ENCODE measurements at regions not wholly inside any gene's neighbourhood (a gene's known extent, or its start where the extent isn't known, plus 50 kb on each side); places are given as distances from the start of the nearest gene placed in this dataset.

DNA sequence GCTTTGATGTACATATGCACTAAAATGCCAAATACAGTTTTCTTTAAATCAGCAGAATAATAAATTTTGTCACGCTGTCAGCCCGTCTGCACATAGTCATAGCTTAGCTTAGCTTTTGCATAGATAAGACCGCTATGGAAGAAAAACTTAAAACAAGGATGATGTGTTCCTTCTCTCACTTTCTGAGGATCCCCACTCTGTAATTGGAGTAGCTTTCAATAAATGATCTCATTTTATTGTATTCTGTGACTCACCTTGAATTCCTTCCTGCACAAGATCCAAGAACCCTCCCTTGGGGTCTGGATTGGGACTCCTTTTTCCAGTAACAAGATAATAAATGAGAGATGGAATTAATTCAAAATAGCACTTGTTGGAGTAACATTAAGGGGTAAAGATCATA is 186.2 kb downstream of the CDH26 start:
- TF ChIP-seq ZFX (IDR thresholded peaks at IDR 0.05) (no peak), CTCF (conservative IDR thresholded peaks at IDR 0.05) (no peak)
- H3K27ac ChIP-seq, result no peak overlapping the region

DNA sequence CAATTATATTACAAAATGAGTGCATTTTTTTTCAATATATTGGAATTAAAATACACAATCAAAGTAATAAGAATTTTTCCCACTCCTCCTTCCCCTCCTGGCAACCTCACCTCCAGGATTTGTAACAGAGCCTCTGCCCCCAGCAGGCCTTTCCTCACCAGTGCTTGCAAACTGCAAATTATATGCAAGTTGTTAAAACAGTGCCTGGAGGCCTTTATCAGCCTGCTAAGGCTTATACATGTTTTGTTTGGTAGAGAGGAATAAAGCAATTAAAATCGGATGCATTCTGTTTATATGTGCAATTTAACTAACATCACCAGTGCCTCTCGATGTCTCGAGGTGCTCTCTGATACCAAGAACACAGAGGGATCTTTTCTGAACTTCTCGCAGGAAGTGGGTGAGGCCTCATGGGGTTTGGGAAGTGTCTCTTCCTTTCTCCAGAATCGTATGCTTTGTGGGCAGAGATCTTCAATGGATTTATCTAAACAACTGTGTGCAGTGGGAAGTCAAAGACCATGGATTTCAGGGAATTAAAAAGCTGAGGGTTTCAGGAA is 186.8 kb downstream of the CDH26 start:
- no peak overlapping the region for H3K27ac ChIP-seq

GRCh38 chr20:60147004-60147403 is 188.8 kb downstream of the CDH26 start:
- H3K27ac ChIP-seq, result no peak overlapping the region
- TF ChIP-seq CTCF (conservative IDR thresholded peaks at IDR 0.05) (no peak), ZFX (IDR thresholded peaks at IDR 0.05) (no peak)

More for the DNA sequence above, 186.8 kb downstream of the CDH26 start:
- TF ChIP-seq ZFX (IDR thresholded peaks at IDR 0.05), result no peak
- TF ChIP-seq CTCF (conservative IDR thresholded peaks at IDR 0.05), result no peak

DNA sequence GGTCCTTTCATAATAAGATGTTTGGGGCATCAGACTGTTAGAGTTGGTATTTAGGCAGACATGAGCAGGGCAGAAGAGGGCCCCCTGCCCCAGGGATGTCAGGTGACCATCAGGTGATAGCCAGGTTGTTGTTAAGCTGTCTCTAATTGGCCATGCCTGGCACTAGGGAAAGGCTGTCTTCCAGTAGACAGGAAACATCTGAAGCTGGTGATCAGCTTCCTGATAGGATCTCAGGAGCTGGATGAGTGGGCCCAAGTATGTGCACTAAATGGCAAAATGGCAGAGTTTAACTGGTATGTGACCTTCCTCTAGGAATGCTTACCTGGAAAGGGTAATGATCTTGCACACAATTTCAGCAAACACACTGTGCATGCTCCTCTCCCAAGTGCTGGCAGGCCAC is 190.7 kb downstream of the CDH26 start:
- TF ChIP-seq CTCF (conservative IDR thresholded peaks at IDR 0.05) (no peak), ZFX (IDR thresholded peaks at IDR 0.05) (no peak)
- no peak overlapping the region for H3K27ac ChIP-seq

GRCh38 chr20:60152792-60153191 is 194.6 kb downstream of the CDH26 start:
- no peak overlapping the region for H3K27ac ChIP-seq
- TF ChIP-seq CTCF (conservative IDR thresholded peaks at IDR 0.05), result no peak
- TF ChIP-seq ZFX (IDR thresholded peaks at IDR 0.05), result no peak

DNA sequence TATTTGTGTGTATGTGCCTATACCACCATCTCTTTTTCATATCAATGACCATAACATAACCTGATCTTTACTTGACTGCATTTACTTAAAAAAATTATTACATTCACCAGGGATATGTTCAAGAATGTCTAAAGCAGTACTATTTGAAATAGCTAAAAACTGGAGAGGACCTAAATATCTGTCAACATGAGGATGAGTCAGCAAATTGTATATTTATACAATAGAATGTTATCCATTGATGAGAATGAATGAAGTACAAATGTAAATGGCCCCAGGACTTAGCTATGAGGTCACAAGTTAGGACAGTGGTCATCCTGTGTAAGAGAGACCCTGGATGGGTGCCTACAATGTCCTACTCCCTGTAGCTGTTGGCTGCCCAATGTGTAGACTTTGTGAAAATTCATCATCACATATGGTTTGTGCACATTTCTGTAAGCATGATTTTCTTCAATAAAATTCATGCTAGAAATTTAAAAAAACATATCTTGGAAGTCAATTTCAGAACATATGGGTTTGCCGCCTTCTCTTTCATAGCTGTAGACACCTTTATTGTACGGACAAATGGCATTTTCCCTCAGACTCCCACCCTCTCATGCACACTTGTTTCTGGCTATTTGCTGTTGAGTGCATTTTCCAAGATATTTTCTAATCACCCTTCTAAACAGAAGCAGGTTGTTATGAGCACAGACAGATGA is 202.4 kb downstream of the CDH26 start:
- H3K27ac ChIP-seq, result no peak overlapping the region
- TF ChIP-seq CTCF (conservative IDR thresholded peaks at IDR 0.05) (no peak), ZFX (IDR thresholded peaks at IDR 0.05) (no peak)

DNA sequence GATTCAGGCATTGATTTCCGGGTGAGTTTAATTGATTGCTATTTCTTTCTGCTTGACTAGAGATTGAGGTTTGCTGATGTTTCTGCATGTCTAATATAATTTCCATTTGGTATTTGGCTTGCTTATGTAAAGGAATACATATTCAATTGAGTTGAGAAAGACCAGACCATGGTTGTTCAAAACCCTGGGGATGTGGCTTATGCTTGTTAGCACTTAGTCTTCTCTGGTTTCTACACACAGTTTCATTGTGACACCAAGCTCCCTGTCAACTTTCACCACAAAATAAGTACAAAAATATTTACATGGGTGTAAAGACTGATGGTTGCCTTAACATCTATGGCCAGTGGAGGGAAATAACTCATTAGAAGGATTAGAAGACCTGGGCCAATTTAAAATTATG is 209.6 kb downstream of the CDH26 start:
- H3K27ac ChIP-seq, result no peak overlapping the region
- TF ChIP-seq CTCF (conservative IDR thresholded peaks at IDR 0.05) (no peak), ZFX (IDR thresholded peaks at IDR 0.05) (no peak)
